Mucosa of descending colon (tissue), 3 donors: ENCODE measurements at regions not wholly inside any gene's neighbourhood (a gene's known extent, or its start where the extent isn't known, plus 50 kb on each side); places are given as distances from the start of the nearest gene placed in this dataset.

Experiments
- ATAC-seq: fragments of 200-7000 bp; cut with Tn5 transposase; one replicate; pipeline ENCODE4 v1.9.1; 2020; ENCODE audit warnings: mild to moderate bottlenecking, moderate library complexity
- DNase-seq, 3 donors: peaks; one replicate each; pipeline ENCODE4 v3.0.0-alpha.2; 2020
- H3K36me3 ChIP-seq: fragments of 200-600 bp; one replicate; pipeline ENCODE4 v1.8.0; 2021; ENCODE audit warnings: low read depth, mild to moderate bottlenecking
- H3K4me1 ChIP-seq: fragments of 200-600 bp; one replicate; pipeline ENCODE4 v1.8.0; 2021; ENCODE audit warnings: low read depth, mild to moderate bottlenecking
- H3K4me3 ChIP-seq: fragments of 200-600 bp; one replicate; pipeline ENCODE4 v1.8.0; 2021; ENCODE audit warnings: mild to moderate bottlenecking
- H3K9me3 ChIP-seq: fragments of 200-600 bp; one replicate; pipeline ENCODE4 v1.8.0; 2021; ENCODE audit warnings: mild to moderate bottlenecking
- CTCF ChIP-seq: fragments of 200-600 bp; IDR thresholded peaks from one replicate; pipeline ENCODE4 v1.8.0; 2022; ENCODE audit warnings: antibody characterized with exemption, mild to moderate bottlenecking
- intact Hi-C, 2 donors: fragments of 100-400 bp; cut with DNase I in 1 of 2; cut with micrococcal nuclease in 1 of 2; formaldehyde crosslinking; loops; one replicate each; pipeline versions ENCODE4 v1.11.0 to v1.11.1; 2022; cut with DNase I, micrococcal nuclease
- donor health status: DM: no; HTN: no; CAD: no; lungs with moderate emphysema.
- donor health status: DM: no; HTN: no; CAD: no.
- donor health status: DM: no; HTN: yes; CAD: no.

- peaks cover 4% of the 10 kb centered on the region for H3K36me3 ChIP-seq
- no peaks in the 10 kb centered on the region for H3K9me3 ChIP-seq
- H3K4me1 ChIP-seq, result peaks cover 74% of the 10 kb centered on the region
- no peak overlapping the region for H3K4me3 ChIP-seq
- TF ChIP-seq CTCF, result no peak
- intact Hi-C loops, result loop anchor here (10.0 kb wide), 1 partner anchor 149 kb away; no protein-coding TSS in a partner anchor
- DNase-seq (no peak), ATAC-seq (peak; percentile 3)
These were observed 162.3 kb upstream of the KLF14 start for GRCh38 chr7:130896051-130896881.

GRCh38 chr7:130896898-130897514 is 163.0 kb upstream of the KLF14 start:
- Histone ChIP-seq H3K4me1 (peaks cover 82% of the 10 kb centered on the region), H3K4me3 (no peak overlapping the region), H3K9me3 (no peaks in the 10 kb centered on the region), H3K36me3 (peaks cover 4% of the 10 kb centered on the region)
- peak; percentile 59 for TF ChIP-seq CTCF
- intact Hi-C loops, result loop anchor here (10.0 kb wide), 1 partner anchor 148 kb away; no protein-coding TSS in a partner anchor
- DNase-seq (peak; percentile 71 to 89 (median 86)), ATAC-seq (peak; percentile 57)

GRCh38 chr7:130897515-130898419 is 163.8 kb upstream of the KLF14 start:
- TF ChIP-seq CTCF, result no peak
- intact Hi-C loops, result loop anchor here (10.0 kb wide), 1 partner anchor 147 kb away; no protein-coding TSS in a partner anchor
- peaks cover 84% of the 10 kb centered on the region for H3K4me1 ChIP-seq
- ATAC-seq (no peak), DNase-seq (peak in 2 of 3 donors; percentile 50 to 59)
- no peaks in the 10 kb centered on the region for H3K9me3 ChIP-seq
- no peak overlapping the region for H3K4me3 ChIP-seq
- peaks cover 4% of the 10 kb centered on the region for H3K36me3 ChIP-seq

GRCh38 chr7:130899071-130899560 is 165.1 kb upstream of the KLF14 start:
- DNase-seq, result no peak
- Histone ChIP-seq H3K4me1 (peaks cover 87% of the 10 kb centered on the region), H3K9me3 (no peaks in the 10 kb centered on the region), H3K36me3 (peaks cover 4% of the 10 kb centered on the region), H3K4me3 (no peak overlapping the region)
- no peak for ATAC-seq
- intact Hi-C loops, result loop anchor here (10.0 kb wide), 1 partner anchor 146 kb away; no protein-coding TSS in a partner anchor
- no peak for TF ChIP-seq CTCF
